ENCODE measurements at regions not wholly inside any gene's neighbourhood (a gene's known extent, or its start where the extent isn't known, plus 50 kb on each side); places are given as distances from the start of the nearest gene placed in this dataset.

- WGBS, result 84% methylated on average over 4 of the region's 4 CpGs
- Histone ChIP-seq H3K27me3 (ENCODE audit: insufficient read depth, low read length) (no peaks in the 10 kb centered on the region), H3K9me3 (ENCODE audit: insufficient read depth, low read depth, low read length) (no peaks in the 10 kb centered on the region), H3K9ac (ENCODE audit: low read depth, low read length) (no peak overlapping the region), H3K4me3 (ENCODE audit: low read length) (no peak overlapping the region), H3K36me3 (ENCODE audit: insufficient read depth, low read length) (no peaks in the 10 kb centered on the region), H3K27ac (ENCODE audit: low read depth, low read length) (no peak overlapping the region), H3K4me1 (ENCODE audit: insufficient read depth, low read length) (peaks cover 10% of the 10 kb centered on the region)
Measured at GRCh38 chr5:61674378-61674777, 342.3 kb downstream of the ZSWIM6 start.

- Histone ChIP-seq H3K36me3 (ENCODE audit: insufficient read depth, low read length) (no peaks in the 10 kb centered on the region), H3K9me3 (ENCODE audit: insufficient read depth, low read depth, low read length) (no peaks in the 10 kb centered on the region), H3K4me1 (ENCODE audit: insufficient read depth, low read length) (peaks cover 10% of the 10 kb centered on the region), H3K9ac (ENCODE audit: low read depth, low read length) (no peak overlapping the region), H3K27me3 (ENCODE audit: insufficient read depth, low read length) (no peaks in the 10 kb centered on the region), H3K4me3 (ENCODE audit: low read length) (no peak overlapping the region), H3K27ac (ENCODE audit: low read depth, low read length) (no peak overlapping the region)
- 87% methylated on average over 5 of the region's 5 CpGs for WGBS
Measured at GRCh38 chr5:61675015-61675692, 343.1 kb downstream of the ZSWIM6 start.

DNA sequence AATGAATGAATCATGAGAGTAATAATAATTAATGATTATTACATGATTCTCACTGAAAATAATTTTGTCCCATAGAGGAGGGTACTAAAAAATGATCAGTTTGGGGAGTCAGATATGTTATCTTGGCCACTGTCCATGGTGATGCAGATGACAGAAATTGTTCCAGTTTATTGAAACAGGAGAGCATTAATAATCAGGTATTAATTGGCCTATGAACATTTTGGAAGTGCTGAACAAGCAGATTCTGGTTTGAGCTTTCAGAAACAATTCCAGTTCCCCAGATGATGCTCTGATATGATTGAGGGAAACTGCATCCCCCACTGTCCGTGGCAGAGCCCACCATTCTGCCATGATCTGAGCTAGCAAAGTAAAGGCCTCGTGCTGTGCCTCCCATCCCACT is 345.2 kb downstream of the ZSWIM6 start:
- Histone ChIP-seq H3K27ac (ENCODE audit: low read depth, low read length) (no peak overlapping the region), H3K4me1 (ENCODE audit: insufficient read depth, low read length) (peaks cover 10% of the 10 kb centered on the region), H3K36me3 (ENCODE audit: insufficient read depth, low read length) (no peaks in the 10 kb centered on the region), H3K4me3 (ENCODE audit: low read length) (no peak overlapping the region), H3K9ac (ENCODE audit: low read depth, low read length) (no peak overlapping the region), H3K27me3 (ENCODE audit: insufficient read depth, low read length) (no peaks in the 10 kb centered on the region), H3K9me3 (ENCODE audit: insufficient read depth, low read depth, low read length) (no peaks in the 10 kb centered on the region)
- WGBS, result 87% methylated on average over 2 of the region's 2 CpGs

GRCh38 chr5:61678966-61679365 is 346.9 kb downstream of the ZSWIM6 start:
- Histone ChIP-seq H3K27me3 (ENCODE audit: insufficient read depth, low read length) (no peaks in the 10 kb centered on the region), H3K4me1 (ENCODE audit: insufficient read depth, low read length) (peaks cover 10% of the 10 kb centered on the region), H3K9me3 (ENCODE audit: insufficient read depth, low read depth, low read length) (no peaks in the 10 kb centered on the region), H3K9ac (ENCODE audit: low read depth, low read length) (no peak overlapping the region), H3K36me3 (ENCODE audit: insufficient read depth, low read length) (no peaks in the 10 kb centered on the region), H3K4me3 (ENCODE audit: low read length) (no peak overlapping the region), H3K27ac (ENCODE audit: low read depth, low read length) (no peak overlapping the region)
- WGBS, result 79% methylated on average over 4 of the region's 4 CpGs

- Histone ChIP-seq H3K4me1 (ENCODE audit: insufficient read depth, low read length) (peaks cover 8% of the 10 kb centered on the region), H3K27me3 (ENCODE audit: insufficient read depth, low read length) (no peaks in the 10 kb centered on the region), H3K27ac (ENCODE audit: low read depth, low read length) (no peak overlapping the region), H3K36me3 (ENCODE audit: insufficient read depth, low read length) (no peaks in the 10 kb centered on the region), H3K4me3 (ENCODE audit: low read length) (no peak overlapping the region), H3K9me3 (ENCODE audit: insufficient read depth, low read depth, low read length) (no peaks in the 10 kb centered on the region), H3K9ac (ENCODE audit: low read depth, low read length) (no peak overlapping the region)
- WGBS, result 88% methylated on average over 3 of the region's 3 CpGs
Measured at GRCh38 chr5:61679562-61679961, 347.5 kb downstream of the ZSWIM6 start.

GRCh38 chr5:61680247-61680646 is 348.2 kb downstream of the ZSWIM6 start:
- no peaks in the 10 kb centered on the region for H3K9me3 ChIP-seq (ENCODE audit: insufficient read depth, low read depth, low read length)
- H3K36me3 ChIP-seq (ENCODE audit: insufficient read depth, low read length), result no peaks in the 10 kb centered on the region
- H3K27ac ChIP-seq (ENCODE audit: low read depth, low read length), result no peak overlapping the region
- peaks cover 2% of the 10 kb centered on the region for H3K4me1 ChIP-seq (ENCODE audit: insufficient read depth, low read length)
- H3K4me3 ChIP-seq (ENCODE audit: low read length), result no peak overlapping the region
- WGBS, result 85% methylated on average over 1 of the region's 2 CpGs
- H3K9ac ChIP-seq (ENCODE audit: low read depth, low read length), result no peak overlapping the region
- H3K27me3 ChIP-seq (ENCODE audit: insufficient read depth, low read length), result no peaks in the 10 kb centered on the region

DNA sequence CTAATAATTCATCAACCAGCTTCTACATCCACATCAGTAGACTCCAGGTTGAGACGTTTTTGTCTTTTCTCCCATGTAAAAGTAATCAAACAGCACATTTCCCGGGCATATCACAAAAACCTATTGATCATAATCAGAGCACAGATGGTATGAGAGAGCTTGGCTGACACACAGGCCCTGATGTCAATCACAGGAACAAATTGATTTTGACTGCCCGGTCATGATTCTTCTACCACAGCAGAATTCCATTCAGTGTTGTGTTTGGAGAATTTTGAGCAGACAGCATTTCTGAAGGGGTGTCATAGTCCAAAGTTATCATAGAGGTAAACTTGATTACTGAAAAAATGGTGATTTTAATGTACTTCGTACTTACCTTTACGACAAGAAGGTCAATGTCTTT is 351.1 kb downstream of the ZSWIM6 start:
- Histone ChIP-seq H3K36me3 (ENCODE audit: insufficient read depth, low read length) (no peaks in the 10 kb centered on the region), H3K27ac (ENCODE audit: low read depth, low read length) (no peak overlapping the region), H3K4me3 (ENCODE audit: low read length) (no peak overlapping the region), H3K9me3 (ENCODE audit: insufficient read depth, low read depth, low read length) (no peaks in the 10 kb centered on the region), H3K27me3 (ENCODE audit: insufficient read depth, low read length) (no peaks in the 10 kb centered on the region), H3K4me1 (ENCODE audit: insufficient read depth, low read length) (peaks cover 7% of the 10 kb centered on the region), H3K9ac (ENCODE audit: low read depth, low read length) (no peak overlapping the region)
- 96% methylated on average over 5 of the region's 5 CpGs for WGBS

DNA sequence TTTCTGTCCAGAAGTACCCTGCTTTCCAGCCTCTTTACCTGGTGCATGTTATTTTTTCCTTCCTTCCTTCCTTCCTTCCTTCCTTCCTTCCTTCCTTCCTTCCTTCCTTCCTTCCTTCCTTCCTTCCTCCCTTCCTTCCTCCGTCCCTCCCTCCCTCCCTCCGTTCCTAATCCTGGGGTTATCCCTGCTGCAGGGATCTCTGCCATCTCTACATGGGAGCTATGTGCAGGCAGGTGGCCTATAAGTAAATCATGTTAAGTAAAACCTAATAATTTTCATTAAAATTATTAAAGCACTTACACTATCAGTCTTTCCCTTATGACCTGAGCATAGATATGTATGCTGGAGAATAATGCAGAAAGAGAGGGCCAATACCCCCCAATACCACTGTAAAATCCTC is 351.9 kb downstream of the ZSWIM6 start:
- H3K4me1 ChIP-seq (ENCODE audit: insufficient read depth, low read length), result peaks cover 7% of the 10 kb centered on the region
- no CpG with 5 or more reads among the region's 2 CpGs for WGBS
- H3K9me3 ChIP-seq (ENCODE audit: insufficient read depth, low read depth, low read length), result no peaks in the 10 kb centered on the region
- no peak overlapping the region for H3K4me3 ChIP-seq (ENCODE audit: low read length)
- H3K27me3 ChIP-seq (ENCODE audit: insufficient read depth, low read length), result no peaks in the 10 kb centered on the region
- H3K9ac ChIP-seq (ENCODE audit: low read depth, low read length), result no peak overlapping the region
- no peaks in the 10 kb centered on the region for H3K36me3 ChIP-seq (ENCODE audit: insufficient read depth, low read length)
- H3K27ac ChIP-seq (ENCODE audit: low read depth, low read length), result no peak overlapping the region

DNA sequence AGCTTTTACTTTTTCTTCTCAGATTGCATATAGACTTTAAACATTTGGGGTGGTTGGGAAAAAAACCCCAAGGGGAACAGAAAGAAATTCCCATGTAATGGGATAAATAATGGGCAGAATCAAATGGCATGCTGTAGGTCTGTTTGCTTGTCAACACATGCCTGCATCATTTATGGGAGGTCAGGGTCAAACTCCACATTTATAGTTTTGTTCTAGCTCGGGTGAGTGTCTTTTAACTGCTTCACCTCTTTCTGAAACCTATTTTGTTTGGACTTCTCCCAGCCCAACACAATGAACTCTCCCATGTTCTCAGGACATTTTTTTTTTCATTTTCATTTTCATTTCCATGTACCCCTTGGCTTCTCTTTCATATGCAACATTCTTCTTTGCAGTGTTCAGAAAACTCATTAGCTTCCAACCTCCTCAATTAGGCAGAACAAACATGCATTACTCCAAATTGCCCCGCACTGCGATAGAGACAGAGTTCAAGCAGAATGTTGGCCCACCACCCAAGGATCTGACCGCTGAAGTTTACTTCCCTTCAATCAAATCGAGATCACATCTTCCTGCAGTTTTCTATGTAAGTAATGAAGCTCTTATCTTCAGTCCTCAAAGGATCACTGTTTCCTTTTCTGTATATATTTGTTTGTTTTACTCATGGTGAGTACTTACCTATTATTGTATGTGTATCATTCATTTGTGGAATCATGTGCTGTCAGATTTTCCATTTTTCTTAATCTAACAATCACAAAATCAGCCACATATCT is 354.6 kb downstream of the ZSWIM6 start:
- Histone ChIP-seq H3K36me3 (ENCODE audit: insufficient read depth, low read length) (no peaks in the 10 kb centered on the region), H3K9ac (ENCODE audit: low read depth, low read length) (no peak overlapping the region), H3K27ac (ENCODE audit: low read depth, low read length) (no peak overlapping the region), H3K4me1 (ENCODE audit: insufficient read depth, low read length) (peaks cover 7% of the 10 kb centered on the region), H3K4me3 (ENCODE audit: low read length) (no peak overlapping the region), H3K9me3 (ENCODE audit: insufficient read depth, low read depth, low read length) (no peaks in the 10 kb centered on the region), H3K27me3 (ENCODE audit: insufficient read depth, low read length) (no peaks in the 10 kb centered on the region)
- 85% methylated on average over 5 of the region's 5 CpGs for WGBS

DNA sequence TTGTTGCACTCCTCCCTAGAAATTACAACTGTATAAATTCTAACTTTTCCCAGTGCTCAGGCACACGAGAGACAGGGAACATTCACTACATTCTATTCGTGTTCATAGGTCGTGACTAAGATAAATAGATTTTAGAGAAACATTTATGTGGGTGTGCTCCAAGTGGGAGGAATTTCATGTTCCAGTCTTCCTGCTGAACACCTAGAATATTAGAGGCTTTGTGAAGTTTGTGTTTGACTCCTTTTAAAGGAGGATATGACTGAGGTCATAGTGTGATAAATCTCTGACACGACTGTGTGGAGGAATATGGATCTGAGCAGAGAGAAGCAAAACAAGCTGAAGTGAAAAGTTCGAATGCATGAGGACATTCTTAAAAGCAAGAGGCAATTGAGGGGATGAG is 355.3 kb downstream of the ZSWIM6 start:
- Histone ChIP-seq H3K4me1 (ENCODE audit: insufficient read depth, low read length) (peaks cover 7% of the 10 kb centered on the region), H3K36me3 (ENCODE audit: insufficient read depth, low read length) (no peaks in the 10 kb centered on the region), H3K4me3 (ENCODE audit: low read length) (no peak overlapping the region), H3K27me3 (ENCODE audit: insufficient read depth, low read length) (no peaks in the 10 kb centered on the region), H3K27ac (ENCODE audit: low read depth, low read length) (no peak overlapping the region), H3K9ac (ENCODE audit: low read depth, low read length) (no peak overlapping the region), H3K9me3 (ENCODE audit: insufficient read depth, low read depth, low read length) (no peaks in the 10 kb centered on the region)
- WGBS, result 86% methylated on average over 5 of the region's 5 CpGs

DNA sequence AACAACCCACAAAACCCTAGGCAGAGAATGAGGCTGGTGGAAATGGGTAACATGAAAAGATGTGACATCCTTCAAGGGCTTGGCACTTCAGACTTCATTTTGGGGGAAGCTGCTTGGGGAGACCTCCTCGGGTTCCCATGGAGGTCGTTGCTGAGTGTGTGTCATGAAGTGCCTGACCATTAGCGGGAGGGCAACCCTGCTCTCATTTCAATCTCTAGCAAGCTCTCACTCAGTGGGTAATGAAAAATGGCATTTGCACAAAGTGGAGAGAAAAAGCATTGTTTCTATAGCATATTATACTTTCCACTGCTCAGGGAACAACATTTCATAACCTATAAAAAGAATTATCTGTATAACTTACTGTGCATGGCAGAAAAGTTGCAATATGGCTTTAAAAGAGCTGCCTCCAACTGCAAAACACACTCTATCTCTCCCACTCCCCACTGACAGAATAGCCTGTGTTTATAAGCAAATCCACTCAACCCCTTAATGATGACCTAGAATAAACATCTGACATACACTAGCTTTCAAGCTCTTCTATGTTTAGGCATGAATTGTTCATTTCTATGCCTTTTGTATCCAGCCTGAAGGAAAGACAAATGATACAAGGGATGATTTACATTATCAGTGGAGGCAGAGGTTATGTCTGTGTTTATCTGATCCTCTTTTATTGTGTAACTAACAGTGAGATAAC is 357.2 kb downstream of the ZSWIM6 start:
- WGBS, result 85% methylated on average over 3 of the region's 3 CpGs
- no peaks in the 10 kb centered on the region for H3K36me3 ChIP-seq (ENCODE audit: insufficient read depth, low read length)
- peaks cover 3% of the 10 kb centered on the region; the same call in 1 of the 2 replicates for H3K9me3 ChIP-seq (ENCODE audit: insufficient read depth, low read depth, low read length)
- peaks cover 7% of the 10 kb centered on the region for H3K4me1 ChIP-seq (ENCODE audit: insufficient read depth, low read length)
- no peaks in the 10 kb centered on the region for H3K27me3 ChIP-seq (ENCODE audit: insufficient read depth, low read length)
- no peak overlapping the region for H3K4me3 ChIP-seq (ENCODE audit: low read length)
- H3K27ac ChIP-seq (ENCODE audit: low read depth, low read length), result no peak overlapping the region
- H3K9ac ChIP-seq (ENCODE audit: low read depth, low read length), result no peak overlapping the region
